GM19452 (cell line): ENCODE measurements at regions not wholly inside any gene's neighbourhood (a gene's known extent, or its start where the extent isn't known, plus 50 kb on each side); places are given as distances from the start of the nearest gene placed in this dataset.

ENCODE experiments used
- ATAC-seq: cut with Tn5 transposase; IDR thresholded peaks from one replicate; pipeline ENCODE4 v1.9.1; 2021; ENCODE audit not compliant: unreplicated experiment

GRCh38 chr17:73753751-73754496, 109.7 kb upstream of the SDK2 start:
- ATAC-seq: no peak

- ATAC-seq: no peak
These were observed 110.7 kb upstream of the SDK2 start for GRCh38 chr17:73754886-73755400.

- no peak for ATAC-seq
These were observed 113.2 kb upstream of the SDK2 start for GRCh38 chr17:73757420-73757819.

GRCh38 chr17:73758245-73758644, 114.0 kb upstream of the SDK2 start:
- no peak for ATAC-seq

GRCh38 chr17:73759324-73759723, 115.1 kb upstream of the SDK2 start:
- no peak for ATAC-seq

GRCh38 chr17:73759734-73760438, 115.6 kb upstream of the SDK2 start:
- no peak for ATAC-seq

- no peak for ATAC-seq
These were observed 116.2 kb upstream of the SDK2 start for GRCh38 chr17:73760439-73760758.

GRCh38 chr17:73765824-73766563, 121.7 kb upstream of the SDK2 start:
- no peak for ATAC-seq

GRCh38 chr17:73767696-73768095, 123.5 kb upstream of the SDK2 start:
- no peak for ATAC-seq

GRCh38 chr17:73768691-73769090, 124.4 kb upstream of the SDK2 start:
- no peak for ATAC-seq

GRCh38 chr17:73769479-73769878, 125.2 kb upstream of the SDK2 start:
- no peak for ATAC-seq

GRCh38 chr17:73770115-73770848, 126.0 kb upstream of the SDK2 start:
- ATAC-seq: no peak

- ATAC-seq: no peak
These were observed 126.6 kb upstream of the SDK2 start for GRCh38 chr17:73770849-73771229.

- no peak for ATAC-seq
These were observed 128.0 kb upstream of the SDK2 start for GRCh38 chr17:73772107-73772705.

GRCh38 chr17:73773702-73774101, 129.5 kb upstream of the SDK2 start:
- no peak for ATAC-seq

- ATAC-seq: no peak
These were observed 130.6 kb upstream of the SDK2 start for GRCh38 chr17:73774852-73775251.

GRCh38 chr17:73776351-73777130, 132.3 kb upstream of the SDK2 start:
- no peak for ATAC-seq

GRCh38 chr17:73777131-73777449, 132.8 kb upstream of the SDK2 start:
- no peak for ATAC-seq

GRCh38 chr17:73782231-73782630, 138.0 kb upstream of the SDK2 start:
- no peak for ATAC-seq
